ENCODE measurements at regions not wholly inside any gene's neighbourhood (a gene's known extent, or its start where the extent isn't known, plus 50 kb on each side); places are given as distances from the start of the nearest gene placed in this dataset.

- TF ChIP-seq, protein P1, sequence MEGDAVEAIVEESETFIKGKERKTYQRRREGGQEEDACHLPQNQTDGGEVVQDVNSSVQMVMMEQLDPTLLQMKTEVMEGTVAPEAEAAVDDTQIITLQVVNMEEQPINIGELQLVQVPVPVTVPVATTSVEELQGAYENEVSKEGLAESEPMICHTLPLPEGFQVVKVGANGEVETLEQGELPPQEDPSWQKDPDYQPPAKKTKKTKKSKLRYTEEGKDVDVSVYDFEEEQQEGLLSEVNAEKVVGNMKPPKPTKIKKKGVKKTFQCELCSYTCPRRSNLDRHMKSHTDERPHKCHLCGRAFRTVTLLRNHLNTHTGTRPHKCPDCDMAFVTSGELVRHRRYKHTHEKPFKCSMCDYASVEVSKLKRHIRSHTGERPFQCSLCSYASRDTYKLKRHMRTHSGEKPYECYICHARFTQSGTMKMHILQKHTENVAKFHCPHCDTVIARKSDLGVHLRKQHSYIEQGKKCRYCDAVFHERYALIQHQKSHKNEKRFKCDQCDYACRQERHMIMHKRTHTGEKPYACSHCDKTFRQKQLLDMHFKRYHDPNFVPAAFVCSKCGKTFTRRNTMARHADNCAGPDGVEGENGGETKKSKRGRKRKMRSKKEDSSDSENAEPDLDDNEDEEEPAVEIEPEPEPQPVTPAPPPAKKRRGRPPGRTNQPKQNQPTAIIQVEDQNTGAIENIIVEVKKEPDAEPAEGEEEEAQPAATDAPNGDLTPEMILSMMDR (IDR thresholded peaks at IDR 0.05) = no peak
- no peak for TF ChIP-seq EZH2 (IDR thresholded peaks at IDR 0.05; ENCODE audit: borderline replicate concordance, insufficient read depth, low read depth, low read length, poor library complexity, severe bottlenecking)
Observed at GRCh38 chr17:73989671-73990070, 213.8 kb upstream of the RPL38 start.

Measured in B cell (primary cell).